ENCODE measurements at regions not wholly inside any gene's neighbourhood (a gene's known extent, or its start where the extent isn't known, plus 50 kb on each side); places are given as distances from the start of the nearest gene placed in this dataset.

DNA sequence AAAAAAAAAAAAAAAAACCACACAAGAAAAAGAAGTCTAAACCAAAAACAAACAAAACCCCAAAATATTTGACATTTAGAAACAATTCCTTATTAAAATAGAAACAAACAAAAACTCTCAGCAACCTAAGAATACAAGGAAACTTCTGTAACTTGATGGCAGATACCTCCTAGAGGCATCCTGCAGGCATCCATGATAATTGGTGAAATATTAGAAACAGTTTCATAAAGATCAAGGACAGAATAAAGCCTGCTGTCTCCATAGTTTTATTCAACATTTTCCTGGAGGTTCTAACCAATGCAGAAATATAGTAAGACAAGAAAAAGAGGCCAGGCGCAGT, 63.0 kb upstream of the TRPM1 start:
- no peak for TF ChIP-seq POLR2A (IDR thresholded peaks at IDR 0.05)
- TF ChIP-seq, protein P1, sequence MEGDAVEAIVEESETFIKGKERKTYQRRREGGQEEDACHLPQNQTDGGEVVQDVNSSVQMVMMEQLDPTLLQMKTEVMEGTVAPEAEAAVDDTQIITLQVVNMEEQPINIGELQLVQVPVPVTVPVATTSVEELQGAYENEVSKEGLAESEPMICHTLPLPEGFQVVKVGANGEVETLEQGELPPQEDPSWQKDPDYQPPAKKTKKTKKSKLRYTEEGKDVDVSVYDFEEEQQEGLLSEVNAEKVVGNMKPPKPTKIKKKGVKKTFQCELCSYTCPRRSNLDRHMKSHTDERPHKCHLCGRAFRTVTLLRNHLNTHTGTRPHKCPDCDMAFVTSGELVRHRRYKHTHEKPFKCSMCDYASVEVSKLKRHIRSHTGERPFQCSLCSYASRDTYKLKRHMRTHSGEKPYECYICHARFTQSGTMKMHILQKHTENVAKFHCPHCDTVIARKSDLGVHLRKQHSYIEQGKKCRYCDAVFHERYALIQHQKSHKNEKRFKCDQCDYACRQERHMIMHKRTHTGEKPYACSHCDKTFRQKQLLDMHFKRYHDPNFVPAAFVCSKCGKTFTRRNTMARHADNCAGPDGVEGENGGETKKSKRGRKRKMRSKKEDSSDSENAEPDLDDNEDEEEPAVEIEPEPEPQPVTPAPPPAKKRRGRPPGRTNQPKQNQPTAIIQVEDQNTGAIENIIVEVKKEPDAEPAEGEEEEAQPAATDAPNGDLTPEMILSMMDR (IDR thresholded peaks at IDR 0.05) = no peak
- no peak for TF ChIP-seq EP300 (IDR thresholded peaks at IDR 0.05)

Measured in suprapubic skin (tissue), 3 donors.